ENCODE measurements at regions not wholly inside any gene's neighbourhood (a gene's known extent, or its start where the extent isn't known, plus 50 kb on each side); places are given as distances from the start of the nearest gene placed in this dataset.

DNA sequence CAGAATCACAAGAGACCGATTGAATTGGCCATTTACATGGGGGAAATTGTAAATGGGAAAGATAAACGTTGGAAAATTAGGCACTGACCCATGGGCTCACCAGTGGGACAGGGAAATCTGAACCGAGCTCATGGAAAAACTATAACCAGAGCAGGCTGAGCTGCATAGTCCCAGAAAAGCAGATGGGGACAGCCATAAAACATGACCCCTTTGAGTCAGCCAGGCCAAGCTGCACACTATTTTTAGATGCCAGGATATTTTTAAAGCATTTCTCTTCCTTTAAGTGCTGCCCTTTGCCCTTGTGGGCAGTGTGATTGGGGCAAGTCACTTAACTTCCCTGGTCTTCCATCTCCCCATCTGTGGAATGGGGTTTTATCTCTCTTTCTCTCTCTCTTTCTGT lies 184.1 kb downstream of the FOXD2 start:
- no peak for DNase-seq
- Histone ChIP-seq H3K4me1 (ENCODE audit: insufficient read depth, low read length) (no peaks in the 10 kb centered on the region), H3K79me2 (ENCODE audit: insufficient read depth, low read length) (no peaks in the 10 kb centered on the region), H3K14ac (ENCODE audit: insufficient read depth, low read length) (no peak overlapping the region), H2BK15ac (ENCODE audit: low read depth, low read length) (no peak overlapping the region), H3K9ac (ENCODE audit: extremely low read depth, insufficient read length, low read length) (no peak overlapping the region), H2BK12ac (ENCODE audit: insufficient read length, low read depth, low read length) (no peak overlapping the region), H4K91ac (ENCODE audit: insufficient read length, low read depth, low read length) (no peak overlapping the region), H3K9me3 (ENCODE audit: control insufficient read depth, low read depth, low read length) (no peaks in the 10 kb centered on the region), H4K20me1 (ENCODE audit: control insufficient read depth, insufficient read depth, insufficient read length) (no peaks in the 10 kb centered on the region), H3K23ac (ENCODE audit: insufficient read length, low read depth, low read length) (no peak overlapping the region), H2AK5ac (ENCODE audit: insufficient read length, low read length) (no peak overlapping the region), H3K18ac (ENCODE audit: insufficient read length, low read depth, low read length) (no peak overlapping the region), H3K23me2 (ENCODE audit: insufficient read length, low read depth, low read length, poor library complexity, severe bottlenecking) (no peaks in the 10 kb centered on the region), H3K27me3 (ENCODE audit: insufficient read depth, low read length) (no peaks in the 10 kb centered on the region; the same call in 1 of the 2 replicates), H3K4me2 (ENCODE audit: insufficient read depth, insufficient read length, low read length) (no peak overlapping the region), H4K5ac (ENCODE audit: insufficient read length, low read depth, low read length) (no peak overlapping the region), H3K27ac (ENCODE audit: insufficient read length, low read depth, low read length) (no peak overlapping the region), H3K56ac (ENCODE audit: insufficient read length, low read depth, low read length) (no peak overlapping the region), H3K4ac (ENCODE audit: low read depth, low read length) (no peak overlapping the region), H2BK5ac (ENCODE audit: insufficient read length, low read length) (no peak overlapping the region), H2BK20ac (ENCODE audit: low read depth, low read length, poor library complexity, severe bottlenecking) (no peak overlapping the region), H2BK120ac (ENCODE audit: low read depth, low read length, poor library complexity, severe bottlenecking) (no peak overlapping the region), H4K8ac (replicated peaks; ENCODE audit: insufficient read length, low read depth, low read length) (no peak overlapping the region), H3K79me1 (ENCODE audit: insufficient read depth, low read depth, low read length, poor library complexity, severe bottlenecking) (no peaks in the 10 kb centered on the region), H2AFZ (ENCODE audit: low read length) (no peak overlapping the region), H3T11ph (ENCODE audit: low read length) (no peak overlapping the region)
- Mint-ChIP-seq H3K27me3 (ENCODE audit: low read depth) (peaks cover 47% of the 10 kb centered on the region), H3K4me3 (no peak overlapping the region), H3K9me3 (no peaks in the 10 kb centered on the region), H3K27ac (no peak overlapping the region), H3K36me3 (ENCODE audit: insufficient read depth in 1 of 3, low read depth in 3 of 3) (no peaks in the 10 kb centered on the region), H3K4me1 (peaks cover 3 to 8% of the 10 kb centered on the region in 2 experiments; a peak in 2 of 4 replicates)
- TF ChIP-seq, protein P1, sequence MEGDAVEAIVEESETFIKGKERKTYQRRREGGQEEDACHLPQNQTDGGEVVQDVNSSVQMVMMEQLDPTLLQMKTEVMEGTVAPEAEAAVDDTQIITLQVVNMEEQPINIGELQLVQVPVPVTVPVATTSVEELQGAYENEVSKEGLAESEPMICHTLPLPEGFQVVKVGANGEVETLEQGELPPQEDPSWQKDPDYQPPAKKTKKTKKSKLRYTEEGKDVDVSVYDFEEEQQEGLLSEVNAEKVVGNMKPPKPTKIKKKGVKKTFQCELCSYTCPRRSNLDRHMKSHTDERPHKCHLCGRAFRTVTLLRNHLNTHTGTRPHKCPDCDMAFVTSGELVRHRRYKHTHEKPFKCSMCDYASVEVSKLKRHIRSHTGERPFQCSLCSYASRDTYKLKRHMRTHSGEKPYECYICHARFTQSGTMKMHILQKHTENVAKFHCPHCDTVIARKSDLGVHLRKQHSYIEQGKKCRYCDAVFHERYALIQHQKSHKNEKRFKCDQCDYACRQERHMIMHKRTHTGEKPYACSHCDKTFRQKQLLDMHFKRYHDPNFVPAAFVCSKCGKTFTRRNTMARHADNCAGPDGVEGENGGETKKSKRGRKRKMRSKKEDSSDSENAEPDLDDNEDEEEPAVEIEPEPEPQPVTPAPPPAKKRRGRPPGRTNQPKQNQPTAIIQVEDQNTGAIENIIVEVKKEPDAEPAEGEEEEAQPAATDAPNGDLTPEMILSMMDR (conservative IDR thresholded peaks at IDR 0.05): no peak
- WGBS (ENCODE audit: extremely low coverage, insufficient read length, low lambda C conversion rate): no CpG with 5 or more reads among the region's 3 CpGs

All from H9 (cell line).